Vagina (tissue), 2 donors: ENCODE measurements at regions not wholly inside any gene's neighbourhood (a gene's known extent, or its start where the extent isn't known, plus 50 kb on each side); places are given as distances from the start of the nearest gene placed in this dataset.

Experiments used
- DNase-seq, 2 donors: peaks; one replicate each; pipeline ENCODE4 v3.0.0-alpha.2; 2017; ENCODE audit errors: extremely low spot score in 2 of 2
- H3K27ac ChIP-seq: fragments of 200-600 bp; sonication (generic); one replicate; pipeline ENCODE4 v1.5.1; 2019
- H3K27me3 ChIP-seq: fragments of 200-600 bp; sonication (generic); one replicate; pipeline ENCODE4 v1.5.1; 2019
- H3K36me3 ChIP-seq, 2 donors: fragments of 200-600 bp; sonication (generic); one replicate each; pipeline ENCODE4 v1.5.1; 2017 to 2019
- H3K4me1 ChIP-seq: fragments of 200-600 bp; sonication (generic); one replicate; pipeline ENCODE4 v1.5.1; 2019
- H3K4me3 ChIP-seq, 2 donors: fragments of 200-600 bp; sonication (generic); 1 replicate in 1 of 2; 2 replicates in 1 of 2; pipeline ENCODE4 v1.5.1; 2016 to 2019
- H3K9me3 ChIP-seq: fragments of 200-600 bp; sonication (generic); one replicate; pipeline ENCODE4 v1.5.1; 2019
- POLR2A ChIP-seq, 2 donors: fragments of 450-650 bp; IDR thresholded peaks; one replicate each; pipeline ENCODE4 v1.6.1; 2017; ENCODE audit warnings: antibody characterized with exemption in 2 of 2, mild to moderate bottlenecking in 2 of 2, moderate library complexity in 2 of 2
- POLR2AphosphoS5 ChIP-seq, 2 donors: sonication (generic); formaldehyde crosslinking; IDR thresholded peaks; one replicate each; pipeline ENCODE4 v1.9.0; 2017; ENCODE audit warnings: antibody characterized with exemption in 2 of 2, mild to moderate bottlenecking in 2 of 2, low read depth in 1 of 2; ENCODE audit not compliant: insufficient read depth in 1 of 2
- intact Hi-C: fragments of 100-400 bp; cut with DNase I; formaldehyde crosslinking; loops from one replicate; pipeline ENCODE4 v1.15.1; 2023
- TF ChIP-seq, protein P1 (sequence below), 3 experiments: fragments of 450-650 bp in 2 of 3; fragments of 200-600 bp in 1 of 3; sonication (generic) in 1 of 3; IDR thresholded peaks; one replicate each; pipeline ENCODE4 v1.5.1; 2017 to 2019; ENCODE audit warnings: antibody characterized with exemption in 3 of 3, mild to moderate bottlenecking in 2 of 3, moderate library complexity in 2 of 3

GRCh38 chr2:206368484-206368883 is 74.8 kb upstream of the ADAM23 start:
- no peak for DNase-seq
- intact Hi-C loops = no loop called here
- Histone ChIP-seq H3K9me3 (no peaks in the 10 kb centered on the region), H3K27ac (no peak overlapping the region), H3K4me1 (no peaks in the 10 kb centered on the region), H3K36me3 (no peaks in the 10 kb centered on the region), H3K27me3 (no peaks in the 10 kb centered on the region), H3K4me3 (no peak overlapping the region)
- TF ChIP-seq POLR2A (IDR thresholded peaks at IDR 0.05) (no peak), POLR2AphosphoS5 (IDR thresholded peaks at IDR 0.05; ENCODE audit: insufficient read depth in 1 of 2, low read depth in 1 of 2) (no peak)
- TF ChIP-seq, protein P1, sequence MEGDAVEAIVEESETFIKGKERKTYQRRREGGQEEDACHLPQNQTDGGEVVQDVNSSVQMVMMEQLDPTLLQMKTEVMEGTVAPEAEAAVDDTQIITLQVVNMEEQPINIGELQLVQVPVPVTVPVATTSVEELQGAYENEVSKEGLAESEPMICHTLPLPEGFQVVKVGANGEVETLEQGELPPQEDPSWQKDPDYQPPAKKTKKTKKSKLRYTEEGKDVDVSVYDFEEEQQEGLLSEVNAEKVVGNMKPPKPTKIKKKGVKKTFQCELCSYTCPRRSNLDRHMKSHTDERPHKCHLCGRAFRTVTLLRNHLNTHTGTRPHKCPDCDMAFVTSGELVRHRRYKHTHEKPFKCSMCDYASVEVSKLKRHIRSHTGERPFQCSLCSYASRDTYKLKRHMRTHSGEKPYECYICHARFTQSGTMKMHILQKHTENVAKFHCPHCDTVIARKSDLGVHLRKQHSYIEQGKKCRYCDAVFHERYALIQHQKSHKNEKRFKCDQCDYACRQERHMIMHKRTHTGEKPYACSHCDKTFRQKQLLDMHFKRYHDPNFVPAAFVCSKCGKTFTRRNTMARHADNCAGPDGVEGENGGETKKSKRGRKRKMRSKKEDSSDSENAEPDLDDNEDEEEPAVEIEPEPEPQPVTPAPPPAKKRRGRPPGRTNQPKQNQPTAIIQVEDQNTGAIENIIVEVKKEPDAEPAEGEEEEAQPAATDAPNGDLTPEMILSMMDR (IDR thresholded peaks at IDR 0.05) = no peak

DNA sequence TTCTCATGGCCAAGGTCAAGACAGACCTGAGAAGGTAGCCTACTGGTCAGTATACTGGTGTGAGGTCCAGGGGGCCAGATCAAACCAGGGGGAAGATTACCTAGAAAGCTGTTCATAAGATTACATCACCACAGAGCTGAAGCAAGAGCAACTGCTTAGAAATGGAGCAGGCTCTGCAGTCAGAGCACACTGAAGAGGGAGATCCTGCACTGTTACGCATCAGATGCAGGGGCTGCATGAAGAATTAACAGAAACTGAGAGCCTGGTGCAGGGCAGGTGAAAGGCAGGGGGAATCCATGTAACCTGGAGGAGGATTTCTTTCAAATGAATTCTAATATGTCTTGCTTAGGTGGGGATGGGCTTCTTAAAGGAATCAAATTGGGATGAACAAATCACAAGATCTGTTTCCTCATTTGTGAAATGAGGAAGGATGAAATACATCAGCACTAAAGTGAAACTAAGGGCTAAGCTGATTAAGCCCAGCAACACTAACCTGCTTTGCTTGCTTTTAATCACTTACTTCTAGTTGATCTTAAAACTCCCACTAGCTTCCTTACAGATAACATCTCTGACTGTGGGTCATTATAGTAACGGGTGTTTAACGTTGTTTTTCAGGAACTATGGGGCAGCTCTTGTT is 74.3 kb upstream of the ADAM23 start:
- H3K27me3 ChIP-seq = no peaks in the 10 kb centered on the region
- H3K27ac ChIP-seq = no peak overlapping the region
- no peak for TF ChIP-seq POLR2AphosphoS5 (IDR thresholded peaks at IDR 0.05; ENCODE audit: insufficient read depth in 1 of 2, low read depth in 1 of 2)
- TF ChIP-seq, protein P1 (IDR thresholded peaks at IDR 0.05) = no peak
- TF ChIP-seq POLR2A (IDR thresholded peaks at IDR 0.05) = no peak
- no peaks in the 10 kb centered on the region for H3K36me3 ChIP-seq
- H3K4me3 ChIP-seq = no peak overlapping the region
- intact Hi-C loops = no loop called here
- no peaks in the 10 kb centered on the region for H3K4me1 ChIP-seq
- no peak for DNase-seq
- no peaks in the 10 kb centered on the region for H3K9me3 ChIP-seq

GRCh38 chr2:206375956-206376355 is 67.4 kb upstream of the ADAM23 start:
- no peak for TF ChIP-seq POLR2A (IDR thresholded peaks at IDR 0.05)
- H3K27ac ChIP-seq = no peak overlapping the region
- no peaks in the 10 kb centered on the region for H3K36me3 ChIP-seq
- H3K27me3 ChIP-seq = no peaks in the 10 kb centered on the region
- H3K4me1 ChIP-seq = no peaks in the 10 kb centered on the region
- H3K4me3 ChIP-seq = no peak overlapping the region
- no peak for DNase-seq
- no peaks in the 10 kb centered on the region for H3K9me3 ChIP-seq
- intact Hi-C loops = no loop called here

DNA sequence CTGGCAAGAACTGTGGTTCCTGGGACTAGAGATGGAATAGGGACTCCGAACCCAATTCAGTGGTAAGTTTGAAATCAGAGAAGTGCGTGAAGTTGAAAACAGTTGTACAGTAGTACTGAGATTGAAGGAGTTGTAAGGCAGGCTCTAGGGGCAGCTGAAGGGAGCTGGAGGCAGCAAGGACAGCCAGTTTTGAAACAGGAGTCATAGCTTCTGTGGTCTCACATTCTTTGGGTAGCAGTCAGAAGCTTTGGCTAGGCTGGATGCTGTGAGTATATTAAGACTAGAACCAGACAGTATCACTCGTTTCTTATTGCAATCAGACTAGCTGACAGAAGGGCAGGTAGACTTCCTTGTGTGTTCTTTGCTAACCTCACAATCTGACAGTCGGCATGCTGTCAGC is 64.5 kb upstream of the ADAM23 start:
- Histone ChIP-seq H3K27ac (no peak overlapping the region), H3K36me3 (no peaks in the 10 kb centered on the region), H3K4me1 (no peaks in the 10 kb centered on the region), H3K27me3 (no peaks in the 10 kb centered on the region), H3K9me3 (peaks cover 3% of the 10 kb centered on the region), H3K4me3 (no peak overlapping the region)
- intact Hi-C loops = no loop called here
- no peak for DNase-seq
- TF ChIP-seq POLR2AphosphoS5 (IDR thresholded peaks at IDR 0.05; ENCODE audit: insufficient read depth in 1 of 2, low read depth in 1 of 2) (no peak), POLR2A (IDR thresholded peaks at IDR 0.05) (no peak)
- TF ChIP-seq, protein P1 (IDR thresholded peaks at IDR 0.05) = no peak

DNA sequence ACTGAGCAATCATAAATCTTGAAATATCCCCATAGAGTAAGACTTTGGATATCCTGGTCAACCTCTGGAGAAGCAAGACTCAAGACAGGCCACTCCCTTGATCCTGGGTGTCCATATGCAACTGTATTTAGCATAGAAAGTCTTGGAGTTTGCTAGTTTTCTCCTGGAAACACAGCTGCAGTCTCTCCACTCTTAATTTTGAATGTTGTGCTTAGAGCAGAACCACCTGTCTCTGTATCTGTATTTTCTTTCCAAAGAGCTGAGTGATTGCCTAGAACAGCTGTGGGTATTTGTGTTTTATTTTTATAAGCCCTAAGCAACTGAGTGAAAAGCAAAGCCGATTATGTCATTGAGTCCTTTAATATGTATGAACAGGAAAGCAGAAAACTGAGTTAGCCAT is 64.1 kb upstream of the ADAM23 start:
- DNase-seq = no peak
- Histone ChIP-seq H3K4me3 (no peak overlapping the region), H3K27ac (no peak overlapping the region), H3K9me3 (peaks cover 4% of the 10 kb centered on the region), H3K36me3 (no peaks in the 10 kb centered on the region), H3K27me3 (no peaks in the 10 kb centered on the region), H3K4me1 (no peaks in the 10 kb centered on the region)
- intact Hi-C loops = no loop called here
- TF ChIP-seq POLR2A (IDR thresholded peaks at IDR 0.05) (no peak), POLR2AphosphoS5 (IDR thresholded peaks at IDR 0.05; ENCODE audit: insufficient read depth in 1 of 2, low read depth in 1 of 2) (no peak)
- TF ChIP-seq, protein P1 (IDR thresholded peaks at IDR 0.05) = no peak
